Mammary epithelial cell (primary cell): ENCODE measurements at regions not wholly inside any gene's neighbourhood (a gene's known extent, or its start where the extent isn't known, plus 50 kb on each side); places are given as distances from the start of the nearest gene placed in this dataset.

Experiments
- CTCF ChIP-seq, 2 donors: IDR thresholded peaks in 1 of 2; conservative IDR thresholded peaks in 1 of 2; 2 replicates each; pipeline ENCODE4 v1.5.1; 2011 to 2012; ENCODE audit warnings: inconsistent platforms in 2 of 2, low read length in 2 of 2, mild to moderate bottlenecking in 2 of 2, control low read depth in 1 of 2, low read depth in 1 of 2; ENCODE audit not compliant: insufficient read depth in 1 of 2; ENCODE audit errors: extremely low read depth in 1 of 2
- EZH2 ChIP-seq: IDR thresholded peaks from 2 replicates; pipeline ENCODE4 v1.6.1; 2012; ENCODE audit warnings: low read length, inconsistent platforms, borderline replicate concordance

DNA sequence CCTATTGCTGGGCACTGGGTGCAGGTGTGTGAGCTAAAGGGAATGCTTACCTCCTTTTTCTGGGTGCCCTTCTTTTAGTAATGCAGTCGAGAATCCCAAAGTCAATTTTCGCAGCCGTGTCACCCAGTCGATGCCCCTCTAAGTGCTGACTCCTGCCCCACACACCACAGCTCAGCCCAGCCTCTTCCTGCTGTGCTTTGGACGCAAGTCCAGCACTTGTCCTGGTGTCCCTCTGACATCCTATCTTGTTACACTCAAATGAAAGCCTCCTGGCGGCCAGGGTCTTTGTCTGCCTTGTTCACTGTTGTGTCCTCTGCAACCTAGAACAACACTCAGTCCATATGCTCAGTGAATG, 58.5 kb upstream of the RUNX3 start:
- TF ChIP-seq EZH2 (no peak), CTCF (conservative IDR thresholded peaks at IDR 0.05 in 1 of 2, IDR thresholded peaks at IDR 0.05 in 1 of 2; ENCODE audit: extremely low read depth in 1 of 2, insufficient read depth in 1 of 2, low read depth in 1 of 2, low read length in 2 of 2) (no peak)
